ENCODE measurements at regions not wholly inside any gene's neighbourhood (a gene's known extent, or its start where the extent isn't known, plus 50 kb on each side); places are given as distances from the start of the nearest gene placed in this dataset.

DNA sequence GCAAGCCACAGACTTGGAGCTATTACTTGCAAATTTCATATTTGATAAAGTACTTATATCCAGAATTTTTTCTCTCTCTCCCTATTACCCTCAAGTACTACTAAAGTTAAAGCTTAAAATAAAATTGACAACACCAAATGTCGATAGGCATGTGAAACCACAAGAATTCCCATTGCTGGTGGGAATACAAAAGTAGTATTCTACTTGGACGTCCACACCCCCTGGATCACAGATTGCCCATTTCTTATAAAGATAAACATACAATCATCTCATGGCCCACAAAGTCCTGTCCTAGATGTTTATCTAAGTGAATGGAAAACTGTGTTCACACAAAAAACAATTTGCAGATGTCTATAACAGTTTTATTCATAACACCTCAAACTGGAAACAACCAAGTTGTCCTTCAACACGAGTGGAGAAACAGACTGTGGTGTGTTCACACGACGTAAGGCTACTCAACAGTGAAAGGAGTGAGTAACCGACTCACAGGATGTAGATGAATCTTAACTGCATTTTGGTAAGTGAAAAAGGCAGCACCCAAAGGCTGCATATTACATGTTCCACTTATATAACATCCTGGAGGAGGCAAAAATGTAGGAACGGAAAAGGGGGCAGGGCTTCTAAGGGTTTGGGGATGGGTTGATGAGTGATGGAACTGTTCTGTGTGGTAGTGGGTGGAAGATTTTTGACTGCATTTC, 297.4 kb downstream of the THBS2 start:
- Histone ChIP-seq H3K9me3 (no peaks in the 10 kb centered on the region), H3K4me3 (no peak overlapping the region), H3K4me1 (peaks cover 0 to 12% (median 0%) of the 10 kb centered on the region in 12 donors), H3K27ac (no peak overlapping the region), H3K27me3 (peaks cover 0 to 18% (median 0%) of the 10 kb centered on the region in 9 donors), H3K36me3 (no peaks in the 10 kb centered on the region)
- intact Hi-C loops (cut with DNase I) = loop anchor here in 7 of 10 donors (2.0 to 10.0 kb wide), 10 partner anchors 529 to 1579 kb away; partner anchors contain the start of genes C6orf120 (in 2 of the 7), WDR27 (in 2 of the 7), DYNLT2 (in 1 of the 7) and ERMARD (in 1 of the 7)
- no peak for DNase-seq
- TF ChIP-seq, protein P1, sequence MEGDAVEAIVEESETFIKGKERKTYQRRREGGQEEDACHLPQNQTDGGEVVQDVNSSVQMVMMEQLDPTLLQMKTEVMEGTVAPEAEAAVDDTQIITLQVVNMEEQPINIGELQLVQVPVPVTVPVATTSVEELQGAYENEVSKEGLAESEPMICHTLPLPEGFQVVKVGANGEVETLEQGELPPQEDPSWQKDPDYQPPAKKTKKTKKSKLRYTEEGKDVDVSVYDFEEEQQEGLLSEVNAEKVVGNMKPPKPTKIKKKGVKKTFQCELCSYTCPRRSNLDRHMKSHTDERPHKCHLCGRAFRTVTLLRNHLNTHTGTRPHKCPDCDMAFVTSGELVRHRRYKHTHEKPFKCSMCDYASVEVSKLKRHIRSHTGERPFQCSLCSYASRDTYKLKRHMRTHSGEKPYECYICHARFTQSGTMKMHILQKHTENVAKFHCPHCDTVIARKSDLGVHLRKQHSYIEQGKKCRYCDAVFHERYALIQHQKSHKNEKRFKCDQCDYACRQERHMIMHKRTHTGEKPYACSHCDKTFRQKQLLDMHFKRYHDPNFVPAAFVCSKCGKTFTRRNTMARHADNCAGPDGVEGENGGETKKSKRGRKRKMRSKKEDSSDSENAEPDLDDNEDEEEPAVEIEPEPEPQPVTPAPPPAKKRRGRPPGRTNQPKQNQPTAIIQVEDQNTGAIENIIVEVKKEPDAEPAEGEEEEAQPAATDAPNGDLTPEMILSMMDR (IDR thresholded peaks at IDR 0.05) = no peak
- 48 to 55% (median 49%) methylated on average over 7 of the region's 7 CpGs for WGBS, 4 donors
- no peak for ATAC-seq

- no peak for TF ChIP-seq POLR2A (IDR thresholded peaks at IDR 0.05)
- TF ChIP-seq, protein P1 (IDR thresholded peaks at IDR 0.05) = no peak
- Histone ChIP-seq H3K9me3 (no peaks in the 10 kb centered on the region), H3K36me3 (no peaks in the 10 kb centered on the region), H3K27ac (peak overlapping the region in 1 of 12 donors; percentile 8), H3K4me1 (peaks cover 0 to 2% (median 0%) of the 10 kb centered on the region in 12 donors), H3K4me3 (no peak overlapping the region), H3K27me3 (peaks cover 0 to 18% (median 0%) of the 10 kb centered on the region in 9 donors)
- ATAC-seq (no peak), DNase-seq (no peak)
- 89 to 93% (median 91%) methylated on average over 6 of the region's 6 CpGs for WGBS, 4 donors
- intact Hi-C loops (cut with DNase I) = loop anchor here in 6 of 10 donors (10.0 kb wide), 7 partner anchors 531 to 1581 kb away; partner anchors contain the start of genes C6orf120 (in 1 of the 6), DYNLT2 (in 1 of the 6), ERMARD (in 1 of the 6) and WDR27 (in 1 of the 6)
These were observed 300.2 kb downstream of the THBS2 start for GRCh38 chr6:168953461-168953860.

DNA sequence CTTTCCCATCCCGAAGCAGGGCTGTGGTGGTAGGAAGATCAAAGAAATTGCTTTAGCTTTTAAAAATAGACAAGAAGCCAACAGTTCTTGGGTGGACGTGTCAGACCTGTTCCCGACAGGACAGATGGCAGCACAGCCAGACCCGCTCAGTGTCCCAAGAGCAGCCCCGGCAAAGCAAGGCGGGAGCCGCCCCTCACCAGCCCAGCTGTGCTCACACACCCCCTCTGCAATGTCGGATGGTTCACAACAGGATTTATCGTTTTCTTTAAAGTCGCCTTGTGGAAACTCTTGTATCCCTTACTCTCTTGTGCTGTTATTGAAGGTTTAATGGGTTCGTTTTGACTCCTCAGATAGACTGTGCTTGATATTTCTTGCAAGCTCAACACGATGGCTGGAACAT, 302.4 kb downstream of the THBS2 start:
- Histone ChIP-seq H3K9me3 (no peaks in the 10 kb centered on the region), H3K36me3 (no peaks in the 10 kb centered on the region), H3K4me1 (peaks cover 0 to 2% (median 0%) of the 10 kb centered on the region in 12 donors), H3K27ac (peak overlapping the region in 6 of 12 donors; percentile 27 to 74 (median 41)), H3K27me3 (peaks cover 0 to 18% (median 0%) of the 10 kb centered on the region in 9 donors), H3K4me3 (no peak overlapping the region)
- DNase-seq (no peak), ATAC-seq (peak in 1 of 4 donors; percentile 47)
- TF ChIP-seq POLR2A (IDR thresholded peaks at IDR 0.05) = no peak
- TF ChIP-seq, protein P1 (IDR thresholded peaks at IDR 0.05) = no peak
- intact Hi-C loops (cut with DNase I) = loop anchor here in 6 of 10 donors (10.0 kb wide), 7 partner anchors 534 to 1584 kb away; partner anchors contain the start of genes C6orf120 (in 1 of the 6), DYNLT2 (in 1 of the 6), ERMARD (in 1 of the 6) and WDR27 (in 1 of the 6)
- WGBS, 4 donors = 63 to 70% (median 66%) methylated on average over 12 of the region's 12 CpGs

DNA sequence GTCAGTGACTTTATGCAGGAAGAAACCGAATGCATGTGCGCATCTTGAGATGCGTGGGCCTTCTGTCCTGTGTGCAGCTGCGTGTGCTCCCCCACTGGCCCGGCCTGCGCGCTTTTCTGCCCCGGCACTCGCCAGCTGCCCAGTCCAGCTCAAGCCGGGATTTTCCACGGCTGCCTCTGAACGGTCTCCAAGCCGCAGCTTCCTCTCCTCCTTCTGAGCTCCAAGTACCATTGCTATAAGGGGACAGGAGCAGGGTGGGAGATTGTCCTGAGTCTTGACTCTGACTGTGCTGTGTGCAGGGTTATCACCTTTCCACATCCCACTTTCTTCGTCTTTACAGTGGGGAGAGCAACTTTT, 302.8 kb downstream of the THBS2 start:
- H3K4me1 ChIP-seq = peaks cover 0 to 2% (median 0%) of the 10 kb centered on the region in 12 donors
- peak; percentile 55 to 84 (median 62) for ATAC-seq
- H3K27me3 ChIP-seq = peaks cover 0 to 18% (median 0%) of the 10 kb centered on the region in 9 donors
- DNase-seq = peak in 2 of 5 donors; percentile 31 to 60
- 78 to 90% (median 80%) methylated on average over 14 of the region's 14 CpGs for WGBS, 4 donors
- peak overlapping the region in 6 of 12 donors; percentile 27 to 74 (median 41) for H3K27ac ChIP-seq
- intact Hi-C loops (cut with DNase I) = loop anchor here in 6 of 10 donors (10.0 kb wide), 7 partner anchors 534 to 1584 kb away; partner anchors contain the start of genes C6orf120 (in 1 of the 6), DYNLT2 (in 1 of the 6), ERMARD (in 1 of the 6) and WDR27 (in 1 of the 6)
- no peaks in the 10 kb centered on the region for H3K9me3 ChIP-seq
- no peaks in the 10 kb centered on the region for H3K36me3 ChIP-seq
- H3K4me3 ChIP-seq = no peak overlapping the region
- TF ChIP-seq POLR2A (IDR thresholded peaks at IDR 0.05) = no peak
- TF ChIP-seq, protein P1 (IDR thresholded peaks at IDR 0.05) = no peak

Data from heart left ventricle (tissue), 16 donors.